ENCODE measurements at regions not wholly inside any gene's neighbourhood (a gene's known extent, or its start where the extent isn't known, plus 50 kb on each side); places are given as distances from the start of the nearest gene placed in this dataset.
"Not testable (repeated sequence)": the region's sequence is repeated elsewhere in the genome, so short reads cannot be mapped to it uniquely, and the experiment has no call there.

GRCh38 chr4:103403619-103404018, 205.5 kb upstream of the CENPE start:
- Histone ChIP-seq H3K4me3 (ENCODE audit: low read depth, low read length) (no peak overlapping the region), H3K9me3 (ENCODE audit: control insufficient read depth, insufficient read depth, low read length) (no peaks in the 10 kb centered on the region; the same call in 1 of the 2 replicates), H3K27ac (ENCODE audit: low read depth, low read length) (no peak overlapping the region), H3K27me3 (ENCODE audit: control insufficient read depth, insufficient read depth, low read length) (no peaks in the 10 kb centered on the region)
- no peak for DNase-seq (ENCODE audit: low read depth, low spot score)
- ChIA-PET CTCF (no interaction called here), POLR2A (no interaction called here)
- TF ChIP-seq, protein P1, sequence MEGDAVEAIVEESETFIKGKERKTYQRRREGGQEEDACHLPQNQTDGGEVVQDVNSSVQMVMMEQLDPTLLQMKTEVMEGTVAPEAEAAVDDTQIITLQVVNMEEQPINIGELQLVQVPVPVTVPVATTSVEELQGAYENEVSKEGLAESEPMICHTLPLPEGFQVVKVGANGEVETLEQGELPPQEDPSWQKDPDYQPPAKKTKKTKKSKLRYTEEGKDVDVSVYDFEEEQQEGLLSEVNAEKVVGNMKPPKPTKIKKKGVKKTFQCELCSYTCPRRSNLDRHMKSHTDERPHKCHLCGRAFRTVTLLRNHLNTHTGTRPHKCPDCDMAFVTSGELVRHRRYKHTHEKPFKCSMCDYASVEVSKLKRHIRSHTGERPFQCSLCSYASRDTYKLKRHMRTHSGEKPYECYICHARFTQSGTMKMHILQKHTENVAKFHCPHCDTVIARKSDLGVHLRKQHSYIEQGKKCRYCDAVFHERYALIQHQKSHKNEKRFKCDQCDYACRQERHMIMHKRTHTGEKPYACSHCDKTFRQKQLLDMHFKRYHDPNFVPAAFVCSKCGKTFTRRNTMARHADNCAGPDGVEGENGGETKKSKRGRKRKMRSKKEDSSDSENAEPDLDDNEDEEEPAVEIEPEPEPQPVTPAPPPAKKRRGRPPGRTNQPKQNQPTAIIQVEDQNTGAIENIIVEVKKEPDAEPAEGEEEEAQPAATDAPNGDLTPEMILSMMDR (IDR thresholded peaks at IDR 0.05; ENCODE audit: low read depth, low read length): no peak

DNA sequence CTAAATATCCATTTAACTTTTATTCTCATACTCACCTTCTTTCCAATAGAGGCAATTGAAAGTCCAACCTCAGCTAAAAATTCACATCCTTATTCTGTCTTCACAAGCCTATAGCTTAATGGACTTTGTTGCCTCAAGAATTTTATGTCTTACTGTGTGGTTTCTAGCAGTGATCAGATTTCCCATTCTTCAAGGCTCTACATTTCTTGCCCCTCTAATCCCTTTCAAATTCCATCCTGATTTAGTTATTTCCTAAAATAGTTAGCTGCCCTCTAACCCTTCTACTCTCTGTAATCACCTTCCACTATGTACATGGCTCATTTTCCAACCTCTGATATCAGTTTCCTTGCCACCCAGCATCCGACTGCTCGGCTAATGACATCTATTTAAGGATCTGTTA, 204.1 kb upstream of the CENPE start:
- no peak for DNase-seq (ENCODE audit: low read depth, low spot score)
- H3K4me3 ChIP-seq (ENCODE audit: low read depth, low read length): no peak overlapping the region
- no peaks in the 10 kb centered on the region for H3K27me3 ChIP-seq (ENCODE audit: control insufficient read depth, insufficient read depth, low read length)
- ChIA-PET CTCF (no interaction called here), POLR2A (no interaction called here)
- no peak overlapping the region for H3K27ac ChIP-seq (ENCODE audit: low read depth, low read length)
- TF ChIP-seq, protein P1 (IDR thresholded peaks at IDR 0.05; ENCODE audit: low read depth, low read length): no peak
- H3K9me3 ChIP-seq (ENCODE audit: control insufficient read depth, insufficient read depth, low read length): no peaks in the 10 kb centered on the region; the same call in 1 of the 2 replicates

DNA sequence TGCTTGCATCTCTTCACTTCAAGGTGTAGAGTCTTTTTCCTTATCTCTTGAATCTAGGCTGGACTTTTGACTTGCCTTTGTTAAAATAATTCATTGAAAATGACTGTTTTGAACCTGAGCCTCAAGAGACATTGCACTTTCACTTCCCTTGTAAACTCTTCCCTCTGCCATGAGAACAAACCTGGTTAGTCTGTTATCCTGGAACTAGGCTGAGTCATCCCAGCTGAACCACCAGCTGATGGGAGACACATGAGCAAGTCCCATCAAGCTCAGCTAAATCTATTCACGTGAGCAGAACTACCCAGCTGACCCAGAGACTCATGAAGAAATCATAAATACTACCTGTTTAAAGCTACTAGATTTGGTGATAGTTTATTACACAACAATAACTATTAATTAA, 202.3 kb upstream of the CENPE start:
- POLR2A ChIA-PET: no interaction called here
- no peak for DNase-seq (ENCODE audit: low read depth, low spot score)
- no peak overlapping the region for H3K4me3 ChIP-seq (ENCODE audit: low read depth, low read length)
- TF ChIP-seq, protein P1 (IDR thresholded peaks at IDR 0.05; ENCODE audit: low read depth, low read length): no peak
- no peaks in the 10 kb centered on the region for H3K27me3 ChIP-seq (ENCODE audit: control insufficient read depth, insufficient read depth, low read length)
- no peak overlapping the region for H3K27ac ChIP-seq (ENCODE audit: low read depth, low read length)
- CTCF ChIA-PET: no interaction called here
- no peaks in the 10 kb centered on the region; the same call in 1 of the 2 replicates for H3K9me3 ChIP-seq (ENCODE audit: control insufficient read depth, insufficient read depth, low read length)

DNA sequence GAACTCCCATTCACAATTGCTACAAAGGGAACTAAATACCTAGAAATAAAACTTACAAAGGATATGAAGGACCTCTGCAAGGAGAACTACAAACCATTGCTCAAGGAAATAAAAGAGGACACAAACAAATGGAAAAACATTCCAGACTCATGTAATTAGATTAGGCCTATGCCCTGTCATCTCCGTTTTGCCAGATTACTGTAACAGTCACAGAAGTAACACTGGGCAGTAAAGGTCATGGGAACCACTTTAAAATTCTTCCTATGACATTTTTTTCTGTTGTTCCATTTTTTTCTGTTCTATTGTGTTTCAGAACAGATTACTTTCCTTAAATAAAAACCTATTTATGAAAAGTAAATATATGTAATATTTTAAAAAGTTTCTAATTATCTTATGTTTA, 199.4 kb upstream of the CENPE start:
- TF ChIP-seq, protein P1 (IDR thresholded peaks at IDR 0.05; ENCODE audit: low read depth, low read length): no peak
- ChIA-PET CTCF (no interaction called here), POLR2A (no interaction called here)
- DNase-seq (ENCODE audit: low read depth, low spot score): no peak
- Histone ChIP-seq H3K9me3 (ENCODE audit: control insufficient read depth, insufficient read depth, low read length) (no peaks in the 10 kb centered on the region), H3K4me3 (ENCODE audit: low read depth, low read length) (no peak overlapping the region), H3K27me3 (ENCODE audit: control insufficient read depth, insufficient read depth, low read length) (no peaks in the 10 kb centered on the region), H3K27ac (ENCODE audit: low read depth, low read length) (no peak overlapping the region)

GRCh38 chr4:103387508-103388011, 189.4 kb upstream of the CENPE start:
- DNase-seq (ENCODE audit: low read depth, low spot score); H3K27ac ChIP-seq (ENCODE audit: low read depth, low read length); POLR2A ChIA-PET; CTCF ChIA-PET; H3K27me3 ChIP-seq (ENCODE audit: control insufficient read depth, insufficient read depth, low read length); H3K4me3 ChIP-seq (ENCODE audit: low read depth, low read length); H3K9me3 ChIP-seq (ENCODE audit: control insufficient read depth, insufficient read depth, low read length): not testable (repeated sequence)

DNA sequence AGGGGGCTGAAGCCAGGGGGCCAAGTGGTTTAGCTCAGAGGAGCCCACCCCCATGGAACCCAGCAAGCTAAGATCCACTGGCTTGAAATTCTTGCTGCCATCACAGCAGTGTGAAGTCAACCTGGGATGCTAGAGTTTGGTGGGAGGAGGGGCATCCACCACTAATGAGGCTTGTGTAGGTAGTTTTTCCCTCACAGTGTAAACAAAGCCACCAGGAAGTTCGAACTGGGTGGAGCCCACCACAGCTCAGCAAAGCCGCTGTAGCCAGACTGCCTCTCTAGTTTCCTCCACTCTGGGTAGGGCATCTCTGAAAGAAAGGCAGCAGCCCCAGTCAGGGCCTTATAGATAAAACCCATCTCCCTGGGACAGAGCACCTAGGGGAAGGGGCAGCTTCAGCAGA, 187.4 kb upstream of the CENPE start:
- CTCF ChIA-PET; POLR2A ChIA-PET; DNase-seq (ENCODE audit: low read depth, low spot score); H3K9me3 ChIP-seq (ENCODE audit: control insufficient read depth, insufficient read depth, low read length); H3K4me3 ChIP-seq (ENCODE audit: low read depth, low read length); H3K27ac ChIP-seq (ENCODE audit: low read depth, low read length); H3K27me3 ChIP-seq (ENCODE audit: control insufficient read depth, insufficient read depth, low read length): not testable (repeated sequence)

Data from AG04450 (cell line).